ENCODE measurements at regions not wholly inside any gene's neighbourhood (a gene's known extent, or its start where the extent isn't known, plus 50 kb on each side); places are given as distances from the start of the nearest gene placed in this dataset.
A peak's percentile ranks its signal among the peaks of the same experiment; 100 is the strongest.

DNA sequence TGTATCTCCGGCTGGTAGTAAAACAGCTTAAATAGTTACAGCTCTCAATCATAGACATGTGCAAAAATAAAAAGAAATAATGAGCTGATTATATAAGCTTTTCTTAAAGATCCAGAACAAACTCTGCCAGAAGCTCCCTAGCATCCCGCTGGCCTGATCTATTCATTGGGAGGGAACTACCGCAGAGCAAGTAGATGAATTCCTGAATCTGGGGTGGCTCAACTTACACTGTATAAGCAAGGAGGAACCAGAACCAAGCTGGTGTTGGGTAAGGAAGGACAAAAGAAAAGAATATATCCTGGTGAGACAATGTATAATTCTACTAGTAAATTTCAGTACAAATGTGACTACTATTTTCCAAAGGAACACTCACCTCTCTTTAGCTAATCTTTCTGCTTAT, 1122.2 kb downstream of the OLFM4 start:
- no peak for DNase-seq (ENCODE audit: low read depth in 4 of 4, low spot score in 3 of 4)

DNA sequence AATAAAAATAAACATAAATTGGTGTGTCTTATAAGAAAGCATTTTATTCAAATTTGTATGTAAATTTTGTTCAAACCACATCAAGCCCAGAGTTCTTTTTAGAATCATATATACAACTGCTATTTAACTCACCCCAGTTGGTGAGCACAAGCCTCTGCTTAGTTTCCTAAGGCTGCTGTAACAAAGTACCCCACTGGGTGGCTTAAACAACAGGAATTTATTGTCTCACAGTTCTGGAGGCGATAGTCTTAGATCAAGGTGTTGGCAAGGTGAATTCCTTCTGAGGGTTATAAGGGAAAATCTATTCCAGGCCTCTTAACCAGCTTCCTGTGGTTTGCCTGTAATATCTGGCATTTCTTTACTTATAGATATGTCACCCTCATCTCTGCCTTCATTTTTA, 1133.5 kb downstream of the OLFM4 start:
- no peak for DNase-seq (ENCODE audit: low read depth in 4 of 4, low spot score in 3 of 4)

DNA sequence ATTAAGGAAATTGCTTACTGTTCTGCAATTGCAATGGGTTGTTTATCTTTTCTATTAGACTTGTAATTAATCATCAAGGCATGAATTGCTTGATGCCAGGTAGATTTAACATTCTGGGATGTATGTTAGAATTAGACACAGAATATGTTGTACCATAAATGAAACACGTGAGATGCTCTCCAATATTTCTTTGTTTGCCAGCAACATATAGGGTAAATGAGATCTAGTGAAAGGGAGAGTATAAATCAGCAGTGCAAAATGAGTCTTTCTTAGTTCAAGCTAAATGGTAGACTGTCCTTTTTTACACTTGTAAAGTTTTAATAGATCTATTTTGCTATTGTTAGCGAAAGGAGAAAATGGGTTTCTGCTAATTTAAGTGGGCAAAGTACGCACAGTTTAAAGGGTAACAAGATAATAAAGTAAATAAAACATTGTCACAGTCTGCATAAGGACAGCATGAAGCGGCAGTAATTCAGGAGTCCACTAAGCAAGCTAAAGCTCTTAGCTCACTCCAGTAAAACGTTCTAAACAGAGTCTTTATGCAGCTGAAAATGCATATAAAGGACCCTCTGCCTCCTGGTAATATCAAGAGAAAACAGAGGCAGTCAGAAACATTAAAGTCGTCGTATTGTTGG, 1137.1 kb downstream of the OLFM4 start:
- no peak for DNase-seq (ENCODE audit: low read depth in 4 of 4, low spot score in 3 of 4)

DNA sequence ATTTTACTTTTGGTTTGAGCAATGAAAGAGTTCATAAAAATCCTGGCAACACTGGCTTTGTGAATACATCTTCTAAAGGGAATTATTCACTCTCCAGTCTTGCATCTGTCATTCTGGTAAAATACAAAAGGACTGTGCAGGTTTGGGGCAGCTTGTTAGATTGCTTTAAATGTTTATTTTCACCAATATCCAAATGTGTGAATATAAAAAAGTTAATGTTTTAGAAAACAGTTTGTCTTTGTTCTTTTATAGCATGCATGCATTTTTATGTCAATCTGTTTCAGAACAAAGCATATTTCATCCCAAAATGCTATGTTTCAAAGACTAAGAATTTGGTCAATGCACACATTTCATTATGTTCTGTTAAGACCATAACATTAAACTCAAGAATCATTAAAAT, 1145.4 kb downstream of the OLFM4 start:
- DNase-seq (ENCODE audit: low read depth in 4 of 4, low spot score in 3 of 4) = no peak

DNA sequence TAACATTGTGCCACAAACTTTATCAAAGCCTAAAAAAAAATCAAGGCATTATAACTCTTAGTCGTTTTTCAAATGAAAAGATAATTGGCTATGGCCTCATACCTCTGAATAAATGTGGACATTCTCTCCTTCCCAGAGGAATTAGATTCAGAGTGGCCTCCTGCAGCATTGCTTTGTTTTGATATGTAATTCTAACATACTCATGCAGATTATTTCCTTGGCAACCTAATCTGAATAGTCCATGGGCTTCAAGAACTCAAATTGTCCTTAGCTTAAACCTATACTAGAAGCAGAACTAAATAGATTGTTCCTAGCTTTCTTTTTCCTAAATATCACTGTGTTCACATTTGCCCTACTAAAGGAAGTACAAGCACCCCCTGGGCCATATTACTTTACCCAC, 1146.9 kb downstream of the OLFM4 start:
- no peak for DNase-seq (ENCODE audit: low read depth in 4 of 4, low spot score in 3 of 4)

DNA sequence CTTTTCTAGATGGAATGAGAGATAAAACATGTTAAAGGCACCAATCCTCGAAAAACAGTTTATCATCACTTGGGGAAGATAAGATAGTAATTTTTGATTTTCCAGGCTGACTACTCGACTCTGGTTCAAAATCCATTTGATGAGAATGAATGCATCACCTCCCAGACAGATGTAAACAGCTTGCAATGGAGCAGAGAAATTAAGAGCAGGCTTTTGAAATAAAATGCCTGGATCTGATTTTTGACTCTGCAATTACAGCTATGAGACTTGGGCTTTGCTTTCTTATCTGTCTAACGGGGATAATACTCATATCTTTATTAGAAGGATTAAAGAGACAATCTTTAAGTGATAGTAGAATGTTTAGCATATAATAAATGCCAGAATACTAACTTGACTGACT, 1148.9 kb downstream of the OLFM4 start:
- no peak for DNase-seq (ENCODE audit: low read depth in 4 of 4, low spot score in 3 of 4)

DNA sequence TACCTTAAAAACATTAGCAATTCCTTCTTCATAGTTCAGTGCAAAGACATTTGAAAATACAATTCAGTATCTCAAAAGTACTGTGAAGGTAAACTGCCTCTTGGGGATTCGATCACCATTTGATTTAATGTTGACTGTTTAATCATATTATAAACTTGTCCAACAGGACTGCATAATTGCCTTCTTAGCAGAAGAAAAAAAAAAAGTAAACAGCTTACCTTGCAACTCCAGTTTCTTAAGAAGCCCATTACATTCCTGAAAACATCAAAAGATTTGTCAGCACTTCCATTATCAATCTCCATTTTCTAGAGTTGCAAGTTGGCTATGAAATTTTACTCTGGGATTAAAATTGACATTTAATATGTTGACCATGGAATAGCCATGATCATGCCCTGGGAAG, 1154.6 kb downstream of the OLFM4 start:
- DNase-seq (ENCODE audit: low read depth in 4 of 4, low spot score in 3 of 4) = no peak

DNA sequence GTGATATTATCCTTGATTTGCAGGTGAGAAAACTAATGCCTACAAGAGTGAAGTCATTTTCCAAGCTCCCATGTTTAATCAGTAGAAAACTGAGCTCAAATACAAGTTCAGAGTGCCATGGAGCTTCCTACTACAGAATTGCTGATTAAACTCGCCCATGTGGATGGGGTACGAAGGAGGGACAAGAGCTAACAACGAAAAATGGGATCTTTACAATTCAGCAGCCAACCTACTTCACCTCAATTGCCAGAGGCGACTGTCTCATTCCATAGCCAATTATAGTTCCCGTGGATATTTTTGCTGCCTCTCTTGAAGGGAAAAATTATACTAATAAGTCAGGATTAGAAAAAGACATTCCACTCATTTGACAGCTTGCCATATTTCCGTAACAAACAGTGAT, 1155.1 kb downstream of the OLFM4 start:
- no peak for DNase-seq (ENCODE audit: low read depth in 4 of 4, low spot score in 3 of 4)

DNA sequence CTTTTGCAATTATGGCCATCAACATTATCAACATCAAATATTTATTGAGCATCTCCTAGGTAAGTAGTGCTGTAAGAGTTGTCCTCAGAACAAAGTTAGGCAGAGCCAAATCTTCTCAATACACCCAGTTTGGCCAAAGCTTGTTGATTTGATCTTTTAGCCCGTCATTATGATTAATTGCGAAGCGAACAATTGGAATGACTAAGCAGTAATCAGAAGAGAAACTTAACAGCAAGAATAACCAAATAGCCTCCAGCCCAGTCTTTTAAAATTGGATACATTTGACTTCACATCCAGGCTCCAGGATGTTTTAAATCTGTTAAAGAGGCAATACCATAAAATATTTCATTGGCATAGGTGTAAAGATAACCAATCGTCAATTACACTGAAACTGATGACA, 1156.0 kb downstream of the OLFM4 start:
- DNase-seq (ENCODE audit: low read depth in 4 of 4, low spot score in 3 of 4) = no peak

DNA sequence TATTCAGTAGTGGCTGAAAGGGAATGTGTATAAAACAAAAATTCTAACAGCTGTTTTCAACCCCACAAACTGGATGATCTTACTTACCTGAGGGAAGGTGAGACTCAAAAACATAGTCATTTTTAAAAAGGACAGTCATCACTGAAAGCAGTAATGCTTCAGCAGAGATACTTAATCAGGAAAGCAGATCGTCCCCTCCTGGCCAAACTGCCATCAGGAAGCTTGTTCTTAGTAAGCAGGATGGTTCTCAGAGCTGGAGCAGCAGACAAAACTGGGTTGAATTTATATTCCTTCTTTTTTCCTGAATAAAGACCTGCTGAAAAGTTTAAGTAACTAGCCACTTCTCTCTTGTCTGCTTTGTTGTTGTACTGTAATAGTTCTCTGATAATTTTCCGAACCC, 1156.5 kb downstream of the OLFM4 start:
- no peak for DNase-seq (ENCODE audit: low read depth in 4 of 4, low spot score in 3 of 4)

DNA sequence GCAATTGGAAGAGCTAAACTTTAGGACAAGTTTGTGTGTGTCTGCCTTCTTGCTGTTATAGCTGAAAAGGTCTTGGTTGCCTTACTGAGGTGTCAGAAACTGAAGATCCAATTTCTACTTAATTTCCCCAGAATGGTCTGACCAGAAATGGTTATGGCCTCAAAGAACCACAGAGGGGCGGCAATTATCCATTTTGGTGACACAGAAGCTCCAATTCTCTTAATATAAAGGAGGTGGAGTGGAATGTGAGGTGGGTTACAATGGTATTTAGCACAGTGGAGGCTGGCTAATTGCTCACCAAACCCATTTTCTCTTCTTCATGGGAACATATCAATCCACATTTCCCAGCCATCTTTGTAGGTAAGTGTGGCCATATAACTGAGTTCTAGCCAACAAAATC, 1157.2 kb downstream of the OLFM4 start:
- no peak for DNase-seq (ENCODE audit: low read depth in 4 of 4, low spot score in 3 of 4)

DNA sequence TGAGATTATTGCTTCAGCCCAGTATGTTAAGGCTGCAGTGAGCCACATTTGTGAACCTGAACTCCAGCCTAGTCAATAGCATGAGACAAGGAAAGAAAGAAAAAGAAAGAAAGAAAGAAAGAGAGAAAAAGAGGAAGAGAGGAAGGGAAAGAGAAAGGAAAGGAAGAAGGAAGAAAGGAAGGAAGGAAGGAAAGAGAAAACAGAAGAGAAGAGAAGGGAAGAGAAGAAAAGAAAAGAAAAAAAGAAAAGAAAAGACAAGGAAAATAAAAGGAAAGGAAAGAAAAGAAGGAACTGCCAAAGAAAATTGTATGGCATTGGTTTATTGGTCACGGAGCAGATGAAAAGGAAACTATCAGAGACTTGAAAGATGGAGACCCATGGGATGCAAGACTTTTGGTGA, 1158.8 kb downstream of the OLFM4 start:
- DNase-seq (ENCODE audit: low read depth in 4 of 4, low spot score in 3 of 4) = no peak

DNA sequence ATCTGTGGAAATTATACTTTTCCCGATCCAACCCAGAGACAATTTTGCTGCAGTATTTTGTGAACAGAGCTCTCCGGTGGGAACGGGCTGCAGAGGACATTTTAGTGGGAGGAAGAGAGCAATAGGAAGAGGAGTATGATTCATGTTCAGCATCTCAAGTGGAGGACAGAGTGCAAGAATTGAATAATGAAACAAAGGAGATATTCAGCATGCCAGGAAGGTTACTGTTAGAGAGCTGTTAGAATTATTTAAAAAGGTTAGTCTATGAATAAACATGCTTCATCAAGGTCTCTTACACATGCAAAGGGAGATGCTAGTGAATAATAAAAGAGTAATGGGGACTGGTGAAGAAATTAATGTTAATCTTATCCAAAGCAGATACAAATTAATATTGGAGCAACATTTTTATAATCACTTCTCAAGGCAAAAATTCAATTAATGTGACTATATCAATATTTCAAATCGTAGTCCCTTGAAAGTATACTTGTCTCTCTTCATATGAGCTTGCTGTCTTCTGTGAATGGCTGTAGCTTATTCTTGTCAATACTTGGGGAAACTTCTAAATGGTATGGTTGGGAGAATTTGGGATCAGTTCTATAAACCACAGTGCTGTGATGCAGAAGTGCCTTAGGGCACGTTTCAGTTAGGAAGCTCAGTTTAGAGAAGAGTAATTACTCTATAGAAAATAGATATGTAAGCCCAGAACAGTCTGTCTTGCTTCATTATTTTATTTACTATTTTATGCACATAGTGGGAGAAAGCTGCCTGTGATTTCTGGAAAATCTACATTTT, 1165.8 kb downstream of the OLFM4 start:
- no peak for DNase-seq (ENCODE audit: low read depth in 4 of 4, low spot score in 3 of 4)

DNA sequence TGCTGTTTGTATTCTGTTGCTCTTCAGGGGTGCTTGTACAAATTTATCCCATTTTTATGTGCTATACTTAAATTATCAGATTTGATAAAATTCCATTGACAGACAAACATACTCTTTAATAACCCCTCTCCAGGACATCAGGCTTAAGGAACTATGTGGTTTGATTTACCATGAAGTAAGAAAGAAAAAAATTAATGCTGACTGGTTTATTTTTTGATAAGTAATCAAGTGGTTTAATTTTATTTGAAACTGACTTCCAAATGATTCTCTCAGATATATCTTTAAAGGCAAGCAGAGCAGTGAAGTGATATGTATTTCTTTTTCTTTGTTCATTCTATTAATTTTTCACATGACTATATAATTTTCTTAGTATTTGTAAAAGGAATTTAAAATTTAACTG, 1168.1 kb downstream of the OLFM4 start:
- no peak for DNase-seq (ENCODE audit: low read depth in 4 of 4, low spot score in 3 of 4)

DNA sequence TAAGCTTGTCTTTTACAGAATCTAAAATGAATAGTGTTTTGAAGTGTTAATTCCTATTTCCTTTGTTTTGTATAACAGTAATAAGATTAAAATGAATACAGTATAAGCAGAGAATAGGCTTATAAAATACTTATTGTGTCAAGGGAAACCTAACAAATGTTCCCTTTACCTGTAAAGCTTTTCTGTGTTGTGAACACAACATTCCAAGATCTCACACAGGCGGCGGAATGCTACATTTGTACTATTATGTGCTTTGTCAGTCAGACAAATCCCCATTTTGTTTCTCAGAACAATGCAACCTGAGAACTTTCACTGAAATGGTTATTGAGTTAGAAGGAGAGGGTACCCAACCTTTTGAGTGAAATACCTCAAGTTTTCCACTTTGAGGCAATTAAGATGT, 1170.3 kb downstream of the OLFM4 start:
- no peak for DNase-seq (ENCODE audit: low read depth in 4 of 4, low spot score in 3 of 4)

DNA sequence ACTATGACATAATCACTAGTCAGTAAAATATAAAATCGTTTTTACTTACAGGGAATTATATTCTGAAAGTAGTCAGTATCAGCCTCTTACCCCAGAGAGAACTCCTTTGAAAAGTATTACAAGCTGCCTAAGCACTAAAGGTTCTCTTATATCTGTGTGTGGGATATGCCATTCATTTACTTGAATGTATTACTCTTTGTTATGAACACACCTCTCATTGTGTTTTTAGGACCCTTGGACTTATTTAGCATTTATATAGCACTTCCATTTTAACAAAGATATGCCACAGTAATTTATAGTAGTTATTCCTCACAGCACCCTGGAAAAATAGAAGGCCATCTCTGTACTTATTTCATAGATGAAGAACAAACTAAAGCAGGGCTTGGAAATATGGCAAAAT, 1178.0 kb downstream of the OLFM4 start:
- DNase-seq (ENCODE audit: low read depth in 4 of 4, low spot score in 3 of 4) = no peak

DNA sequence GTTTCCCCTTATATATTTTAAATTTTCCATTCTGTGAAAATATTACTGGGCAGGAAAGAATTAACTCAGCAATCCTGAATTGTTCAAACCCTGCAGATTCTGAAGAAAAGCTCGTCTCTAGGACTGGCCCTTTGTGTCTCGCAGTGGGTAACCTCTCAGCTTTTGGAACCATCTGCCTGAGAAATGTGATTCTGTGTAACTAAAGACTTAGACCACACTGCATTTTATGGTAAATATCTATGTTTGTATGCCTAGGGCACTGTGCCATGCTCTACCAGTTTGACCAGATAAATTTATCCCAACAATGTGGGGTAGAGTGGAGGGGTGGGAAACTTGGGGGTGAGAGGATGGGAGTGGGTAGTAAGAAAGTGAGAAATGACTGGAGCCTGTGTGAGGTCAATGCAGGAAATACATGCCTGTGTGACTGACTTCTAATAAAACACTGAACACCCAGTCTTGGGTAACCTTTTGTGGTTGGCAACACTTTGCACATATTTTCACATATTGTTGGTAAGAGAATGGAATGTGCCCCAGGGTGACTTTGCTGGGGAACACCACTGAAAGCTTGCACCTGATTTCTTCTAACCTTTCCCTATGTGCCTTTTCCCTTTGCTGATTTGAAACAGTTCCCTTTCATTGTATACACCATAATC, 1181.9 kb downstream of the OLFM4 start:
- DNase-seq (ENCODE audit: low read depth in 4 of 4, low spot score in 3 of 4) = peak in 2 of 4 donors; percentile 5 to 6

DNA sequence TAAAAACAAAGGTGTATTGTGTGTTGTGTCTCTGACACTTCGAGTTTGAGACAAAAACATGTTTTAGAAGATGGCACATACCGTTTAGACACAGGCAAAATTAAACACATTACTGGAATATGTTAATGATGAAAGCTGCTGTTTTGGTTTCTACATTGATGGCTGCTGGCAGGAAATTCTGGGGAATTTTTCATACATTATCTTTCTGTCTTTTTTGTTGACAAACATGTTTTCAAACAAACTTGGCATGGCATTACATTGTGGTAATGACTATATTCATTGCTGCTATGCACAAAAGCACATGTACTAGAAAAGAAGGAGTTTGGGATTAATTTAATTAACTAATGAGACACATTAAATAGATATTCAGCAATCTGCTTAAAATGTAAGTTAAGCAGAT, 1187.6 kb downstream of the OLFM4 start:
- DNase-seq (ENCODE audit: low read depth in 4 of 4, low spot score in 3 of 4) = no peak

DNA sequence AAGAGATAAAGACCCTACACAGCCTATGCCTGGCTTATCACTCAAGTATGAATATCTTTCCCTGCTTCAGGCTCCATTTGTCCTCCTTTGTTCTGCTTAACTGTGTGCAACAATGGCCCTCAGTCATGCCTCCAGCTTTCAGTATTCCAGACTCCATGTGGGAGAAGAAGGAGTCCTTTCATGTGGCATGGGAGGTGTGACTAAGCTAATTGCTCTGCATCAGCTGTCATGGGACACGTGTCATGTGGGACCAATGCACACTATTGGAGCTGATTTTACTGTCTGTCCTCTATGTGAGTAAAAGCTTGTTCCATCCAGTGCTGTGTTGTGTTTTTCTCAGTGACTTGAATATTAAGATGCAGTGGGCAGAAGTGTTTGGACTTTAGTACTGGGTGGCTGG, 1198.3 kb downstream of the OLFM4 start:
- no peak for DNase-seq (ENCODE audit: low read depth in 4 of 4, low spot score in 3 of 4)

DNA sequence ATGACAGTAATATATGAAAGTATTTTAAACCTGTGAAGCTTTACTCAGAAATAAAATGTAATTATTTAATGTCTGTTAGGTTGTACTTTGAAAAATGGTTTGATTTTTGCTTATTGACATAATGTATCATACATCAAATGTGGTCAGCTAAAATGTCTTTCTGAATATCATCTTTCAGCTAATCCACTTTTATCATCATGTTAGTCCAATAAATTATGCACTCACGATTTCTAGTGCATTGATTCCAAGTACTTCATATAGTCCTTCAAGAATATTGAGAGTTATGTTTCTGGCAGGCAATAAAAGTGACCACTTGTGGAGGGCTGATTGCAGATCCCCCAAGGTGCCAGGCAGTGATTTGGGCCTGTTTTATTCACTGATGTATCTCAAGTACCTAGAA, 1204.1 kb downstream of the OLFM4 start:
- DNase-seq (ENCODE audit: low read depth in 4 of 4, low spot score in 3 of 4) = no peak

DNA sequence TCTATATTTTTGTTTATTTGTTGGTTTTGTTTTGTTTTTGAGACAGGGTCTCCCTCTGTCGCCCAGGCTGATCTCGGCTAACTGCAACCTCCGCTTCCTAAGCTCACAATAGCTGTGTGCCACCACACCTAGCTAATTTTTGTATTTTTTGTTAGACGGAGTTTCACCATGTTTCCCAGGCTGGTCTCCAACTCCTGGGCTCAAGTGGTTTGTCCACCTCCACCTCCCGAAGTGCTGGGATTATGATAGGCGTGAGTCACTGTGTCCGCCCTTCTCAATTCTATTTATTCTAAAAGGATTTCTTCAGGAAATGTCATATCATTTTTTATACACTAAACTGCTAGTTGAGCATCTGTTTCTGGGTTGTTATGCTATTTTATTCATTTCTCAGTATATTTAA, 1206.0 kb downstream of the OLFM4 start:
- no peak for DNase-seq (ENCODE audit: low read depth in 4 of 4, low spot score in 3 of 4)

DNA sequence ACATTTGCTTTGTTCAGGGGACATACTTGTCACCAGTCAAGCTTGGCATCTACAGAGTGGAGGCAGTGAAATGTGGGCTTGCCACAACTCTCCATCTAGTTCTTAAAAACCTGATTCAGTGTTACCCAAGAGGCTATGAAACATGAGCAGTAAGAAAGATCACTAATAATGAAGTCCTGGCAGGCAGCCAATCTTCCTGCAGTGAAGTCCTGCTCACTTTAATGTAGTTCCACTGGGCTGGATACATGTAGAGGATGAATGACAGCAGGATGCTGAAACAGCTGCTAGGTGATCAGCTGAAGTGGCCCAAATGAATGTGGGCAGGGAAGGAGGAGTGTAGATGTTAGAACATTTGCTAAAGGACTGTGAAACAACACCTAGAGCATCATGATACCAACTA, 1213.1 kb downstream of the OLFM4 start:
- DNase-seq (ENCODE audit: low read depth in 4 of 4, low spot score in 3 of 4) = peak in 1 of 4 donors; percentile 11

All from left renal pelvis (tissue), 4 donors.